ENCODE measurements at regions not wholly inside any gene's neighbourhood (a gene's known extent, or its start where the extent isn't known, plus 50 kb on each side); places are given as distances from the start of the nearest gene placed in this dataset.

- Histone ChIP-seq H3F3A (ENCODE audit: control insufficient read depth, insufficient read depth) (no peaks in the 10 kb centered on the region), H3K9me2 (replicated peaks; ENCODE audit: control insufficient read depth, low read length) (no peaks in the 10 kb centered on the region), H4K20me1 (ENCODE audit: control insufficient read depth, insufficient read depth, low read depth, low read length) (no peaks in the 10 kb centered on the region), H3K27me3 (ENCODE audit: control insufficient read depth, low read length) (no peaks in the 10 kb centered on the region), H3K4me3 (ENCODE audit: low read length) (no peak overlapping the region), H3K4me2 (ENCODE audit: low read length) (no peak overlapping the region), H3K9me3 (ENCODE audit: control insufficient read depth, insufficient read depth, low read length) (no peaks in the 10 kb centered on the region), H3K36me3 (ENCODE audit: control insufficient read depth, low read length) (no peaks in the 10 kb centered on the region), H3K4me1 (ENCODE audit: control insufficient read depth, low read length) (no peaks in the 10 kb centered on the region), H3K79me2 (ENCODE audit: control insufficient read depth, low read length) (no peaks in the 10 kb centered on the region), H3K27ac (ENCODE audit: low read depth, low read length) (no peak overlapping the region)
- TF ChIP-seq, protein P1, sequence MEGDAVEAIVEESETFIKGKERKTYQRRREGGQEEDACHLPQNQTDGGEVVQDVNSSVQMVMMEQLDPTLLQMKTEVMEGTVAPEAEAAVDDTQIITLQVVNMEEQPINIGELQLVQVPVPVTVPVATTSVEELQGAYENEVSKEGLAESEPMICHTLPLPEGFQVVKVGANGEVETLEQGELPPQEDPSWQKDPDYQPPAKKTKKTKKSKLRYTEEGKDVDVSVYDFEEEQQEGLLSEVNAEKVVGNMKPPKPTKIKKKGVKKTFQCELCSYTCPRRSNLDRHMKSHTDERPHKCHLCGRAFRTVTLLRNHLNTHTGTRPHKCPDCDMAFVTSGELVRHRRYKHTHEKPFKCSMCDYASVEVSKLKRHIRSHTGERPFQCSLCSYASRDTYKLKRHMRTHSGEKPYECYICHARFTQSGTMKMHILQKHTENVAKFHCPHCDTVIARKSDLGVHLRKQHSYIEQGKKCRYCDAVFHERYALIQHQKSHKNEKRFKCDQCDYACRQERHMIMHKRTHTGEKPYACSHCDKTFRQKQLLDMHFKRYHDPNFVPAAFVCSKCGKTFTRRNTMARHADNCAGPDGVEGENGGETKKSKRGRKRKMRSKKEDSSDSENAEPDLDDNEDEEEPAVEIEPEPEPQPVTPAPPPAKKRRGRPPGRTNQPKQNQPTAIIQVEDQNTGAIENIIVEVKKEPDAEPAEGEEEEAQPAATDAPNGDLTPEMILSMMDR (IDR thresholded peaks at IDR 0.05; ENCODE audit: low read depth, low read length, poor library complexity, severe bottlenecking): no peak
- TF ChIP-seq EZH2phosphoT487 (IDR thresholded peaks at IDR 0.05; ENCODE audit: borderline replicate concordance, low read length): no peak
These were observed 903.0 kb upstream of the SLIT2 start for GRCh38 chr4:19348746-19349145.

DNA sequence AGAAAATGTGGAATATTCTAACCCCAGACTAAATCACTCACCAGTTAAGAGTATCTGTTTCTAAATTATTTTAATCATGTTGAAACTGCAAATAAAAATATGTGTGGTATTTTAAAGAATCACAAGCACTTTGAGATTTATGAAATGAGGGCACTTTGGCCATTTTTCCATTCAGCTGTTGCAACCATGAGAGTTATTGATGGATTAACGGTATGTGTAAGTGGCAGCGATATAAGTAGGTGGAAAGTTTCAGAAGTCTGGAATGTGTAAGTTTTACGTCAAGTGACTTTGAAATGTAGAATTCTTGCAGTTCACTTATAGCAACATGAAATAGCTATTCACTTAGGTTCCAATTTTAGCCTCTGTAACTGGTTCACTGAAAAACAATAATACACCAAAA lies 905.1 kb upstream of the SLIT2 start:
- H3K4me1 ChIP-seq (ENCODE audit: control insufficient read depth, low read length): no peaks in the 10 kb centered on the region
- no peak overlapping the region for H3K4me2 ChIP-seq (ENCODE audit: low read length)
- H3K4me3 ChIP-seq (ENCODE audit: low read length): no peak overlapping the region
- no peaks in the 10 kb centered on the region for H3K79me2 ChIP-seq (ENCODE audit: control insufficient read depth, low read length)
- no peaks in the 10 kb centered on the region for H4K20me1 ChIP-seq (ENCODE audit: control insufficient read depth, insufficient read depth, low read depth, low read length)
- H3F3A ChIP-seq (ENCODE audit: control insufficient read depth, insufficient read depth): no peaks in the 10 kb centered on the region
- TF ChIP-seq, protein P1 (IDR thresholded peaks at IDR 0.05; ENCODE audit: low read depth, low read length, poor library complexity, severe bottlenecking): no peak
- TF ChIP-seq EZH2phosphoT487 (IDR thresholded peaks at IDR 0.05; ENCODE audit: borderline replicate concordance, low read length): no peak
- H3K9me3 ChIP-seq (ENCODE audit: control insufficient read depth, insufficient read depth, low read length): no peaks in the 10 kb centered on the region
- H3K27me3 ChIP-seq (ENCODE audit: control insufficient read depth, low read length): no peaks in the 10 kb centered on the region
- no peaks in the 10 kb centered on the region for H3K9me2 ChIP-seq (replicated peaks; ENCODE audit: control insufficient read depth, low read length)
- no peaks in the 10 kb centered on the region for H3K36me3 ChIP-seq (ENCODE audit: control insufficient read depth, low read length)
- no peak overlapping the region for H3K27ac ChIP-seq (ENCODE audit: low read depth, low read length)

DNA sequence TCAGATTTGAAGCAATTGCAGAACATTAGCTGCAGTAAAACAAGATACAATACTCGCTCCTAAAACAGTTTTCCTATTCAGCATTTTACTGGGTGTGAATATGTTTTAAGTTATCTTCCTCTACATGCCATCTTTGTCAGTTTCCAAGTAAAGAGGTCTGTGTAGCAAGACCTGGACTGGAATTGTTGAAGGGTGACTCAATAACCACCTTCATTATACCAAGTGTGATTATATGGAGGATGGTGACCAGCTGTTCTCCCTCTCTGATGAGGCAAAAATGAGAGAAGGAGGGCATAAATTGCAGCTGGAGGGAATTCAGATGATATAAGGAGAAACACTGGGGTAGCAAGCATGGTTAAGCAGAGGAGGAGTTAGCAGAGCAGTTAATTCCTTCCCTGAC lies 922.1 kb upstream of the SLIT2 start:
- no peaks in the 10 kb centered on the region for H4K20me1 ChIP-seq (ENCODE audit: control insufficient read depth, insufficient read depth, low read depth, low read length)
- no peaks in the 10 kb centered on the region for H3K4me1 ChIP-seq (ENCODE audit: control insufficient read depth, low read length)
- no peaks in the 10 kb centered on the region for H3K9me3 ChIP-seq (ENCODE audit: control insufficient read depth, insufficient read depth, low read length)
- H3F3A ChIP-seq (ENCODE audit: control insufficient read depth, insufficient read depth): no peaks in the 10 kb centered on the region
- H3K27me3 ChIP-seq (ENCODE audit: control insufficient read depth, low read length): no peaks in the 10 kb centered on the region
- H3K79me2 ChIP-seq (ENCODE audit: control insufficient read depth, low read length): no peaks in the 10 kb centered on the region
- TF ChIP-seq EZH2phosphoT487 (IDR thresholded peaks at IDR 0.05; ENCODE audit: borderline replicate concordance, low read length): no peak
- TF ChIP-seq, protein P1 (IDR thresholded peaks at IDR 0.05; ENCODE audit: low read depth, low read length, poor library complexity, severe bottlenecking): no peak
- no peak overlapping the region for H3K27ac ChIP-seq (ENCODE audit: low read depth, low read length)
- no peak overlapping the region for H3K4me3 ChIP-seq (ENCODE audit: low read length)
- H3K4me2 ChIP-seq (ENCODE audit: low read length): no peak overlapping the region
- no peaks in the 10 kb centered on the region for H3K36me3 ChIP-seq (ENCODE audit: control insufficient read depth, low read length)
- no peaks in the 10 kb centered on the region for H3K9me2 ChIP-seq (replicated peaks; ENCODE audit: control insufficient read depth, low read length)

GRCh38 chr4:19329077-19329476 lies 922.6 kb upstream of the SLIT2 start:
- Histone ChIP-seq H3K9me3 (ENCODE audit: control insufficient read depth, insufficient read depth, low read length) (no peaks in the 10 kb centered on the region), H3K79me2 (ENCODE audit: control insufficient read depth, low read length) (no peaks in the 10 kb centered on the region), H3F3A (ENCODE audit: control insufficient read depth, insufficient read depth) (no peaks in the 10 kb centered on the region), H3K36me3 (ENCODE audit: control insufficient read depth, low read length) (no peaks in the 10 kb centered on the region), H3K4me3 (ENCODE audit: low read length) (no peak overlapping the region), H3K4me1 (ENCODE audit: control insufficient read depth, low read length) (no peaks in the 10 kb centered on the region), H3K9me2 (replicated peaks; ENCODE audit: control insufficient read depth, low read length) (no peaks in the 10 kb centered on the region), H4K20me1 (ENCODE audit: control insufficient read depth, insufficient read depth, low read depth, low read length) (no peaks in the 10 kb centered on the region), H3K27me3 (ENCODE audit: control insufficient read depth, low read length) (no peaks in the 10 kb centered on the region), H3K4me2 (ENCODE audit: low read length) (no peak overlapping the region), H3K27ac (ENCODE audit: low read depth, low read length) (no peak overlapping the region)
- no peak for TF ChIP-seq EZH2phosphoT487 (IDR thresholded peaks at IDR 0.05; ENCODE audit: borderline replicate concordance, low read length)
- TF ChIP-seq, protein P1 (IDR thresholded peaks at IDR 0.05; ENCODE audit: low read depth, low read length, poor library complexity, severe bottlenecking): no peak

All from DOHH2 (cell line).